ENCODE measurements at regions not wholly inside any gene's neighbourhood (a gene's known extent, or its start where the extent isn't known, plus 50 kb on each side); places are given as distances from the start of the nearest gene placed in this dataset.

DNA sequence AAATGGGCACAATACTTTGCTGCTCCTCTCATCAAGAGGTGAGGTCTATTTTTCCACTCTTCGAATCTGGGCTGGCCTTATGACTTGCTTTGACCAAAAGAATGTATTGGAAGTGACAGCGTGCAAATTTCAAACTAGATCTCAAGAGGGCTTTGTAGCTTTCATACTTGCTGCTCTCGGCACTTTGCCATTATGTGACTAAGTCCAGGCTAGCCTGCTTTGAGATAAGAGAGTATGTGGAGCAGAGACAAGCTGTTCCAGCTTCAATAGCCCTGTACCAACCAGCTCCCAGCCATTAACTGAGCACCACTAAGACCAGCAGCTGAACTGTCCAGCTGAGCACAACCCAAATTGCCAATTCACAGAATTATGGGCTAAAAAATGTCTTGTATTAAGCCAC, 124.6 kb downstream of the ACER2 start:
- TF ChIP-seq, protein P1, sequence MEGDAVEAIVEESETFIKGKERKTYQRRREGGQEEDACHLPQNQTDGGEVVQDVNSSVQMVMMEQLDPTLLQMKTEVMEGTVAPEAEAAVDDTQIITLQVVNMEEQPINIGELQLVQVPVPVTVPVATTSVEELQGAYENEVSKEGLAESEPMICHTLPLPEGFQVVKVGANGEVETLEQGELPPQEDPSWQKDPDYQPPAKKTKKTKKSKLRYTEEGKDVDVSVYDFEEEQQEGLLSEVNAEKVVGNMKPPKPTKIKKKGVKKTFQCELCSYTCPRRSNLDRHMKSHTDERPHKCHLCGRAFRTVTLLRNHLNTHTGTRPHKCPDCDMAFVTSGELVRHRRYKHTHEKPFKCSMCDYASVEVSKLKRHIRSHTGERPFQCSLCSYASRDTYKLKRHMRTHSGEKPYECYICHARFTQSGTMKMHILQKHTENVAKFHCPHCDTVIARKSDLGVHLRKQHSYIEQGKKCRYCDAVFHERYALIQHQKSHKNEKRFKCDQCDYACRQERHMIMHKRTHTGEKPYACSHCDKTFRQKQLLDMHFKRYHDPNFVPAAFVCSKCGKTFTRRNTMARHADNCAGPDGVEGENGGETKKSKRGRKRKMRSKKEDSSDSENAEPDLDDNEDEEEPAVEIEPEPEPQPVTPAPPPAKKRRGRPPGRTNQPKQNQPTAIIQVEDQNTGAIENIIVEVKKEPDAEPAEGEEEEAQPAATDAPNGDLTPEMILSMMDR (IDR thresholded peaks at IDR 0.05), result no peak
- no peak for TF ChIP-seq POLR2A (IDR thresholded peaks at IDR 0.05)

All from Peyer's patch (tissue), 4 donors.